ENCODE measurements at regions not wholly inside any gene's neighbourhood (a gene's known extent, or its start where the extent isn't known, plus 50 kb on each side); places are given as distances from the start of the nearest gene placed in this dataset.

DNA sequence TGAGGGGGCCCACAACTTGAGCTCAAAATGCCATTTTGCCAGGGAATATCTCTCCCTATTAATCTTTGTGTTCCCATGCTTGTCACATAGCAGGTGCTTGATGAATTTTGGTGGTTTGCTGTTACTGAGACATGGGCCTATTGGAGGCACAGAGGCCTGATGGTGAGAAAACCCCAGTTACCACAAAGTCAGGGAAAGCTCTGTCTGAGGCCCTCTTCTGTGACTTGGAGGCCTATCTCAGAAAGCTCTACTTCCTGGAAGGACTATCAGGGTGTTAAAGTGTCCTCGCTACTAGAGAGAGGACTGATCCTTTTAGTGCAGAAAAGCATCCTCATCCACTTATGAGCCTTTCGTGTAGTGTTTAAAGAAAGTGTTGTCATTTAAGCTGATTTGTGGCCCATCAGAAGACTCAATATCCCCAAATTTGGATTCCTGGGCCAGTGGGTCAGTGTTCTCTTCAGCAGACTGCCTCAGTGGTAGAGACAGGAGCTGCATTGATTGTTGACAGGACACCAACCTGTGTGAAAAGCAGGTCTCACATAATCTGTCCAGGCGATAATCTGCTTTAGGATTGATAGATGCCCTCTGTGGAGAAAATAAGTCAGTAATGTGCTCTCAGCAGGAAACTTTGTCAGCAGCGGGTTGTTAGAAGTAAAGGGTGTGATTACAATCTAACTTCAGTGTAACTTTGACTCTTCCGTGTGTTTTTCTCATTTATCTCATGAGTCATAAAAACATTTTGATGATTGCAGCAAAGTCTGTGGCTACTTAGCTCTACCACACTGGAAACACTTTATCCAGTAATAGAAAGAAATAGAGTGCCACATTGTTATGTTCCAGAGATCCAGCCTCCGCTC, 121.0 kb downstream of the AKAP11 start:
- Mint-ChIP-seq H3K36me3 (ENCODE audit: insufficient read depth, unreplicated experiment) (no peaks in the 10 kb centered on the region), H3K27me3 (ENCODE audit: insufficient read depth, unreplicated experiment) (no peaks in the 10 kb centered on the region), H3K4me3 (ENCODE audit: unreplicated experiment) (no peak overlapping the region), H3K4me1 (ENCODE audit: insufficient read depth, unreplicated experiment) (peaks cover 15% of the 10 kb centered on the region), H3K27ac (ENCODE audit: low read depth, unreplicated experiment) (no peak overlapping the region), H3K9me3 (ENCODE audit: unreplicated experiment) (no peaks in the 10 kb centered on the region)
- no TSS peak for BruUV-seq (replicated peaks)
- DNase-seq (ENCODE audit: unreplicated experiment) = no peak
- intact Hi-C loops (cut with micrococcal nuclease) = no loop called here
- CTCF ChIA-PET = interaction anchor here (0.7 to 1.1 kb wide), 2 partner anchors 86 to 874 kb away, joined by 3 read pairs; no protein-coding TSS in a partner anchor
- TF ChIP-seq, protein P1, sequence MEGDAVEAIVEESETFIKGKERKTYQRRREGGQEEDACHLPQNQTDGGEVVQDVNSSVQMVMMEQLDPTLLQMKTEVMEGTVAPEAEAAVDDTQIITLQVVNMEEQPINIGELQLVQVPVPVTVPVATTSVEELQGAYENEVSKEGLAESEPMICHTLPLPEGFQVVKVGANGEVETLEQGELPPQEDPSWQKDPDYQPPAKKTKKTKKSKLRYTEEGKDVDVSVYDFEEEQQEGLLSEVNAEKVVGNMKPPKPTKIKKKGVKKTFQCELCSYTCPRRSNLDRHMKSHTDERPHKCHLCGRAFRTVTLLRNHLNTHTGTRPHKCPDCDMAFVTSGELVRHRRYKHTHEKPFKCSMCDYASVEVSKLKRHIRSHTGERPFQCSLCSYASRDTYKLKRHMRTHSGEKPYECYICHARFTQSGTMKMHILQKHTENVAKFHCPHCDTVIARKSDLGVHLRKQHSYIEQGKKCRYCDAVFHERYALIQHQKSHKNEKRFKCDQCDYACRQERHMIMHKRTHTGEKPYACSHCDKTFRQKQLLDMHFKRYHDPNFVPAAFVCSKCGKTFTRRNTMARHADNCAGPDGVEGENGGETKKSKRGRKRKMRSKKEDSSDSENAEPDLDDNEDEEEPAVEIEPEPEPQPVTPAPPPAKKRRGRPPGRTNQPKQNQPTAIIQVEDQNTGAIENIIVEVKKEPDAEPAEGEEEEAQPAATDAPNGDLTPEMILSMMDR (IDR thresholded peaks at IDR 0.05; ENCODE audit: unreplicated experiment) = no peak
- POLR2A ChIA-PET = interaction anchor here (0.8 kb wide), 1 partner anchor 69 kb away, joined by 3 read pairs; no protein-coding TSS in a partner anchor

DNA sequence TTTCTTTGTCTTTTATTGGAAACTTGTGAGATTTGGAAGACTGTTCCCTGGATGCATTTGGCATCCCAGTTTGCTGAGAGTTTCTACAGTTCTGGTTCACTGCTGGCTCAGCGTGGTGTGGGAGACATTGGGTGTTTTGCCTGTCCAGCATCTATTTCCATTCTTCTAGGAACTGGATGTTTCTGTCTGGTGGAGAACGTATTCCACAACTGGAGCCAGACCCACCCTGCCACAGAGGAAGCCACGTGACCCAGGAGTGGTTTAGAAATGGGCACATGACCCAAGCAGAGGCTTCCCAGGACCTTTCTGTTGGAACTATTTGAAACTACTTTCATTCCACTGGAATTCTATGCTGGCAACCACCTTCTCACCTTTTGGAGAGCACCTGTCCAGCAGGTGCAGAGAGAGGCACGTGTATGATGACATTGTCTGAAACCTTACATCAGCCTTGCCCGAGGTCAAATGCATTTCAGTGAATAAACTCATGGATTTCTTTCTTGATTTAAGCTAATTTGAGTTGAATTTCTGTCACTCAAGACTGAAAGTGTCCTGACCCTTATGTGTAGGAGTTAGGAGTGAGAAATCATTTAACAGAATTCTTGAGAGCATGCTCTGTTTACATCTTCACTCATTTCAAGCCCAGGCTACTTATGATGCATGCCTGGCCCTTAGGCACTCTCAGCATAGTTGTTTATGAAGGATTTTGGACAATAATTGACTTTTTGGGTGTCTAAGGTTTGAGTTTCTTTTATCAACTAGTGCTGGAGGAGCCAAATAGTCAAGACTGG, 121.8 kb downstream of the AKAP11 start:
- no peaks in the 10 kb centered on the region for H3K9me3 Mint-ChIP-seq (ENCODE audit: unreplicated experiment)
- no peak overlapping the region for H3K27ac Mint-ChIP-seq (ENCODE audit: low read depth, unreplicated experiment)
- H3K36me3 Mint-ChIP-seq (ENCODE audit: insufficient read depth, unreplicated experiment) = no peaks in the 10 kb centered on the region
- no peak overlapping the region for H3K4me3 Mint-ChIP-seq (ENCODE audit: unreplicated experiment)
- peak; percentile 4 for DNase-seq (ENCODE audit: unreplicated experiment)
- TF ChIP-seq, protein P1 (IDR thresholded peaks at IDR 0.05; ENCODE audit: unreplicated experiment) = no peak
- no peaks in the 10 kb centered on the region for H3K27me3 Mint-ChIP-seq (ENCODE audit: insufficient read depth, unreplicated experiment)
- peaks cover 15% of the 10 kb centered on the region for H3K4me1 Mint-ChIP-seq (ENCODE audit: insufficient read depth, unreplicated experiment)
- BruUV-seq (replicated peaks) = no TSS peak
- intact Hi-C loops (cut with micrococcal nuclease) = no loop called here
- POLR2A ChIA-PET = no interaction called here
- CTCF ChIA-PET = no interaction called here

DNA sequence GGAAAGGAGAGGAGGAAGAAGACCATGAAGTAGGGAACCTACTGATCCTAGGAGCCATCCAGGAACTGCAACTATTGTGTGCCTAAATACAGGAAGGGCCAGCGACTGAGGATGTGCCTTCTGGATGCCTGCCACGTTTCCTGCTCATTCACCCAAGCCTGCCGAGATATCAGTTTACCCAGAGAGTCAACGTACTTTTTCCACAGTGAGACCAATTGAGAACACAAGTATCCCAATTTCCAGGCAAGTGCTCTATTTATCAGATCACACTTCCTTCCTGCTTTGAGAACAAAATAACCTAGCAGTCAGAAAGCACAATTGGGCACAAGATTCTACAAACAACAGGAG, 122.4 kb downstream of the AKAP11 start:
- Mint-ChIP-seq H3K4me3 (ENCODE audit: unreplicated experiment) (no peak overlapping the region), H3K27ac (ENCODE audit: low read depth, unreplicated experiment) (no peak overlapping the region), H3K36me3 (ENCODE audit: insufficient read depth, unreplicated experiment) (no peaks in the 10 kb centered on the region), H3K4me1 (ENCODE audit: insufficient read depth, unreplicated experiment) (peaks cover 15% of the 10 kb centered on the region), H3K9me3 (ENCODE audit: unreplicated experiment) (no peaks in the 10 kb centered on the region), H3K27me3 (ENCODE audit: insufficient read depth, unreplicated experiment) (no peaks in the 10 kb centered on the region)
- TF ChIP-seq, protein P1 (IDR thresholded peaks at IDR 0.05; ENCODE audit: unreplicated experiment) = no peak
- BruUV-seq (replicated peaks) = no TSS peak
- ChIA-PET CTCF (interaction anchor here (0.5 to 0.7 kb wide), 2 partner anchors 202 to 218 kb away, joined by 3 read pairs; no protein-coding TSS in a partner anchor), POLR2A (no interaction called here)
- intact Hi-C loops (cut with micrococcal nuclease) = no loop called here
- DNase-seq (ENCODE audit: unreplicated experiment) = no peak

DNA sequence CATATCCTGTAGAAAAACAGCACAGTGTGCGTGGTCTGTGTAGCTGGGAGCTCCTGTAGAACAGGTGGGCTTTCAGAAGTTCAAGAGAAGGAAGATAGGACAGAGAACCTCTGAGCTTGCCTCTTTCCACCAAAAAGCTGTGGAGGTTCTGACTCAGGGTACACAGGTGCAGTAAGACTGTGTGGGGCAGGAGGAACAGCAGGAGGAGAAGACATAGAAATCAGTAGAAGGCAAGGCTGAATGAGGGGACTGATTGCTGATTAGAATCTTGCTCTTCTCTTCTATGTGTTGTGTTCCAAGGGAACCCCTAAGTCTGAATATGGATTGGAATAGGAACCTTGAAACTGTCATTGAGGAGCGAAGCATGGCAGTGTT, 122.7 kb downstream of the AKAP11 start:
- no TSS peak for BruUV-seq (replicated peaks)
- Mint-ChIP-seq H3K4me1 (ENCODE audit: insufficient read depth, unreplicated experiment) (peaks cover 15% of the 10 kb centered on the region), H3K4me3 (ENCODE audit: unreplicated experiment) (no peak overlapping the region), H3K27ac (ENCODE audit: low read depth, unreplicated experiment) (no peak overlapping the region), H3K9me3 (ENCODE audit: unreplicated experiment) (no peaks in the 10 kb centered on the region), H3K27me3 (ENCODE audit: insufficient read depth, unreplicated experiment) (no peaks in the 10 kb centered on the region), H3K36me3 (ENCODE audit: insufficient read depth, unreplicated experiment) (no peaks in the 10 kb centered on the region)
- intact Hi-C loops (cut with micrococcal nuclease) = no loop called here
- no peak for DNase-seq (ENCODE audit: unreplicated experiment)
- TF ChIP-seq, protein P1 (IDR thresholded peaks at IDR 0.05; ENCODE audit: unreplicated experiment) = no peak
- CTCF ChIA-PET = interaction anchor here (0.5 to 0.7 kb wide), 2 partner anchors 202 to 217 kb away, joined by 3 read pairs; no protein-coding TSS in a partner anchor
- POLR2A ChIA-PET = no interaction called here
